HG02943 (cell line): ENCODE measurements at regions not wholly inside any gene's neighbourhood (a gene's known extent, or its start where the extent isn't known, plus 50 kb on each side); places are given as distances from the start of the nearest gene placed in this dataset.
"Not testable (repeated sequence)": the region's sequence is repeated elsewhere in the genome, so short reads cannot be mapped to it uniquely, and the experiment has no call there.

ENCODE experiments used
- ATAC-seq: cut with Tn5 transposase; IDR thresholded peaks from one replicate; pipeline ENCODE4 v1.9.1; 2021; ENCODE audit warnings: mild to moderate bottlenecking, low read depth, moderate library complexity; ENCODE audit not compliant: unreplicated experiment

GRCh38 chr2:88802026-88802425, 110.6 kb downstream of the RPIA start:
- ATAC-seq = not testable (repeated sequence)

GRCh38 chr2:88807237-88807962, 115.9 kb downstream of the RPIA start:
- no peak for ATAC-seq

- ATAC-seq = no peak
These were observed 116.6 kb downstream of the RPIA start for GRCh38 chr2:88808083-88808482.

- no peak for ATAC-seq
These were observed 117.2 kb downstream of the RPIA start for GRCh38 chr2:88808652-88809051.

DNA sequence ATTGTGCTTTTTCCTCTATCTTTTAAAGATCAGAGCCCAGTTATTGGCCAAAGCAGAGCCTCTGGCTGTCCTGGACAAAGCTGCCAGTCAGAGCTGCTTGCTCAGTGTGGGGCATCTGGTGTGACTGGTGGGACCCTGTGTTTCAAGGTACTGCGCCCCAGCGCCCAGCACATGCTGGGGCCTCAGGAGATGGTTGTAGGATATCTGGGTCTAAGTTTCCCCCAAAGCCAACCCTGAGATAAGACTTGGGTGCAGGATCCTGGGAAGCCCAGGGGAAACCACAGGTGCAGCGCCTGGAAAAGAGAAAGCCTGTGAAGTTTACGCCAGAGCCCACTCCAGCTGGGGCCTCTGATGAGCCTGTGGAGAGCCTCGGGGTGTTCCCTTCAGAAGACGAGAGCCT, 117.7 kb downstream of the RPIA start:
- no peak for ATAC-seq

DNA sequence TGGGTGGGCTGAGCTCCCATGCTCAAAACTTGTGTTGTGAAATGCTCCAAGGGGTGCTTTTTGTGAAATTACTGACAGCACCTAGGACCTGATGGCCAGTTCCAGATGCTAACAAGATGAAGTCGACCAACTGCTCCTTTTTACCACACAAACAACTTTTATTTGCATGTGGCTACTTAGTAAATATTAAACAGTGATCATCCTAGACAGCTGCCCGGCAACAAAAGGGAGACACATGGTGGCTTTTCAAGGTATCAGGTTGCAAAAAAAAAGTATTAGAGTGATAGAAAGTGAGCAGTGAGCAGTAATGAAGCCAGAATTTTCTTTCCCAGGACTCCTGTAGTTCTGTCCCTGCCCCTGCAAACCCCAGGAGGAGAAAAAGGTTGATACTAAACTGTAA, 118.5 kb downstream of the RPIA start:
- peak; percentile 61 for ATAC-seq

- no peak for ATAC-seq
These were observed 119.0 kb downstream of the RPIA start for GRCh38 chr2:88810488-88810887.

DNA sequence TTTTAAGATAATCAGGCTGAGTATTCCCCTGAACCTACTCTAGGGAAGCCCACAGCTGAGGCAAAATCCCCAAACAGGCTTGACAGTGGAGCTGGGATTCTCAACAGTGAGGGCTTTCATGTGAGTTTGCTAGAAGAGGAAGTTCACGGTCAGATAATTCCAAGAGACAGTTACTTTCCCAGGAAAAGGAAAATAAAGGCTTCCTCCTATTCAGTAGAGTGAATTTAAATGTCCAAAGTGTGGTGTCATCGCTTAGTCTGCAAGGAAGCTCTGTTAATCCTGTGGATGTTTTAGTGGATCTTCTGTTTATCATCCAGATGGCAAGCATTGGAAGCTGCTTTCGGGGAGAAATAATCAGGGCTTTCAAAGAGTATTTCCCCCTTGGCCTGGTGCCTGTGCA, 119.8 kb downstream of the RPIA start:
- ATAC-seq = no peak

- ATAC-seq = no peak
These were observed 120.2 kb downstream of the RPIA start for GRCh38 chr2:88811681-88812080.

GRCh38 chr2:88813612-88814011, 122.1 kb downstream of the RPIA start:
- no peak for ATAC-seq

DNA sequence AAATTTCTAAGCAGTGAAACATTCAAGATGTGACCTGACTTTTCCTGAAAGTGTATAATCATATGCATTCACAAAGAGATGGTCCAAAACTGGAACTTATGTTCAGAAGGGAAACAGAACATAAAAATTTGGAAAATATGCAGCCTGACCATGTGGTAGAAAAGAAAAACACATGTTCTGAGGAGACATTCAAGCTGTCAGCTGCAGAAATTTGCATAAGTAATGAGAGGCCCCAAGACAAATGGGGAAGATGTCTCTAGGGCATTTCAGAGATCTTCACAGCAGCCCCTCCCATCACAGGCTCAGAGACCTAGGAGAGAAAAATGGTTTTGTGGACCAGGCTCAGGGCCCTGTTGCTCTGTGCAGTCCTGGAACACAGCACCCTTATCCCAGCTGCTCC, 123.8 kb downstream of the RPIA start:
- no peak for ATAC-seq

GRCh38 chr2:88815697-88816096, 124.2 kb downstream of the RPIA start:
- no peak for ATAC-seq

GRCh38 chr2:88818381-88818780, 126.9 kb downstream of the RPIA start:
- no peak for ATAC-seq

GRCh38 chr2:88824951-88825350, 133.5 kb downstream of the RPIA start:
- ATAC-seq = no peak

- ATAC-seq = no peak
These were observed 134.9 kb downstream of the RPIA start for GRCh38 chr2:88826399-88826798.

DNA sequence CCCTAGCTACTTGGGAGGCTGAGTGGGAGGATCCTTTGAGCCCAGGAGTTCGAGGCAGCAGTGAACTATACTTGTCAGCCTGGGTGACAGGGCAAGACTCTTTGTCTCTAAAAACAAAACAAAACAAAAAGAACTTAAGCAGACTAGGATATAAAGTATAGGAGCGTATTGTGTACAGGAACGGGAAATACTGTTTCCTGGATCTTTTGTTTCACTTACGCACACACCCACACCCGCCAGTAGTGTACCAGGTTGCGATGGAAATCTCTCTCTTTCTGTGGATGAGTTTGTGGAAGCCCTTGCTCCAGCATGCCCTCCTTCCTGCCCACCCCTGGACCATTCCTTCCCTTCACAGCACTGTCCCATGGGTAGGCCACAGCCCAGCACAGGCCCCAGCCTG, 136.3 kb downstream of the RPIA start:
- no peak for ATAC-seq

- no peak for ATAC-seq
These were observed 137.1 kb downstream of the RPIA start for GRCh38 chr2:88828397-88829137.

DNA sequence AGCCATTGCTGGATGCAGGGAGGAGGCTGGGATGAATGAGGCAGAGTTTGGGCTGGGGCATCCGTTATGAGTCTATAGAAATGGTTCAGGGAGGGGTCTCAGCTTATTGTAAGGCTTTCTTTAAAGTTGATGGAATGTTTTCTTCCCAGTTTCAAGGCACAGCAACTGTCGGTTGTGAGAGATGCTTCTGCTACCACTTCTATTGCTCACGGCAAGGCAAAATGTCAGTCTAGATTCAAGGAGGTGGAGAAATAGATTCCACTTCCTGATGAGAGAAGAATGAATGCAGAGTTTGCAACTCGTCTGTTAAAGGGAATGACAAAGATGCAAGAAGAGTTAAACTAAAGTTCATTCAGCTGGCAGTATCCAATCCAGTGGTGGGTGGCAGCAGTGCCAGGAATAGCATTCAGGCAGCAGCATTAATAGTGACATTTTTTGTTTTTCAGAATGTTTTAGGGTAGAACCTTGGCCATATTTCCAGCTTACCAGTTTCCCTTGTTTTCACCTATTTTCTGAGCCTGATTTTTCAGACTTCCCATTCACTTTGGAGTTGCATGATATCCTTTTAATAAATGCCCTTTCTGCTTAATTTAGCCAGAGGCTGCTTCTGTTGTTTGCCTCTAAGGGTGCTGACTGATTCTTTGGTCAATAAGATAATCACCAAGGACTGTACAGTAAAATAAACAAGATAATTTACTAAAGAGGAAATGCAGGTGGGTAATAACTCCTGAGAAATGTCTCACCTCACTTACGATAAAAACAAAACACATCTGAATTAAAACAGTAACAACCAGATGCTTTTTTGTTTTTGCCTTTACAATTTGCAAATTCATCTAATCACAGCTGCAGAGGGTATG, 138.4 kb downstream of the RPIA start:
- no peak for ATAC-seq

DNA sequence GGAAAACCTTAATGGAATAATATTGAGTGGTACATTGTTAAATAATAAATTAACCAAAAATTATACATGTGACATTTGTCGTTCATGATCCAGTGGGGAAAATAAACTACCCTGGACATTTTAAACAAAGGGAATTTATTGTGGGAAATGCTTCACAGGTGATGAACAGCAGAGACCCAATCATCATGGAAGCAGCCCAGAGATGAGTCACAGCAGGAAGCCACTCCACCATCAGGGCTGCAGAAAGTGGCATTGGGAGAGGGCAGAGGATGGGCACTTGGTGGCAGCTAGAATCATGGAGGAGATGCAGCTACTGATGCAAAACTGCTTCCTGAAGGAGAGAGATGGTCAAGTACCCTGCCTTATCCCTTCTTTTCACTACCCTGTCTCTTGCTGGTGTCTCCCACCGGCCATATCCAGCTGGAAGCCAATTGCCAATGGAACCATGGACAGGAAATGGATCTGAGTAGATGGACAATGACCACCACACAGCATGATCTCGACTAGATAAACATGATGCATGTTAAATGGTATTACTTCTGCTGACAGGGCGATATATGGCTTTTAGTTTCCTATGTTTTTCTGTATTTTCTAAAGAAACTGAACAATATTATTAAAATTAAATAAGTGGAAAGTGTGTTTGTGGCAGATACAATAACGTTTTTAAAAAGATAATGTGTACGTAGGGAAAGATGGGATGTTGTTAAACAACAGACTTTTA, 139.8 kb downstream of the RPIA start:
- ATAC-seq = no peak

- peak; percentile 83 for ATAC-seq
These were observed 140.3 kb downstream of the RPIA start for GRCh38 chr2:88831792-88832248.
